OCI-LY1 (cell line): ENCODE measurements at regions not wholly inside any gene's neighbourhood (a gene's known extent, or its start where the extent isn't known, plus 50 kb on each side); places are given as distances from the start of the nearest gene placed in this dataset.

Source experiments
- H2AFZ ChIP-seq: fragments of 200-600 bp; sonication (generic), shearing (Covaris generic); 2 replicates; pipeline ENCODE4 v1.6.0; 2014; ENCODE audit warnings: antibody characterized with exemption, mild to moderate bottlenecking, low read length
- H3F3A ChIP-seq: fragments of 200-600 bp; sonication (generic), shearing (Covaris generic); 2 replicates; pipeline ENCODE4 v1.6.0; 2014; ENCODE audit warnings: mild to moderate bottlenecking, antibody characterized with exemption, low read length, moderate library complexity; ENCODE audit not compliant: insufficient read depth
- H3K27ac ChIP-seq: fragments of 200-600 bp; sonication (generic); 2 replicates; pipeline ENCODE4 v1.5.1; 2014; ENCODE audit warnings: low read length, mixed run types, mild to moderate bottlenecking, low read depth; ENCODE audit not compliant: poor library complexity, severe bottlenecking
- H3K27me3 ChIP-seq: fragments of 200-600 bp; sonication (generic); 2 replicates; pipeline ENCODE4 v1.6.0; 2014; ENCODE audit warnings: antibody characterized with exemption, mild to moderate bottlenecking, low read length, moderate library complexity; ENCODE audit not compliant: insufficient read depth
- H3K36me3 ChIP-seq: fragments of 200-600 bp; sonication (generic); 2 replicates; pipeline ENCODE4 v1.6.1; 2014; ENCODE audit warnings: mild to moderate bottlenecking, antibody characterized with exemption, low read length, moderate library complexity, mixed read lengths; ENCODE audit not compliant: insufficient read depth
- H3K4me1 ChIP-seq: fragments of 200-600 bp; sonication (generic); 2 replicates; pipeline ENCODE4 v1.5.1; 2014; ENCODE audit warnings: mild to moderate bottlenecking, low read length, moderate library complexity; ENCODE audit not compliant: insufficient read depth, severe bottlenecking
- H3K4me2 ChIP-seq: fragments of 200-600 bp; sonication (generic), shearing (Covaris generic); 2 replicates; pipeline ENCODE4 v1.6.1; 2014; ENCODE audit warnings: low read length
- H3K4me3 ChIP-seq: fragments of 200-600 bp; sonication (generic); 2 replicates; pipeline ENCODE4 v1.5.1; 2014; ENCODE audit warnings: low read length, low read depth, mild to moderate bottlenecking, mixed read lengths; ENCODE audit not compliant: poor library complexity, severe bottlenecking
- H3K79me2 ChIP-seq: fragments of 200-600 bp; shearing (Covaris generic); 2 replicates; pipeline ENCODE4 v1.6.1; 2016; ENCODE audit warnings: mixed run types, low read length, mixed read lengths; ENCODE audit not compliant: insufficient read depth
- H3K9ac ChIP-seq: fragments of 200-600 bp; sonication (generic), shearing (Covaris generic); 2 replicates; pipeline ENCODE4 v1.6.1; 2014; ENCODE audit warnings: mild to moderate bottlenecking, low read length, mixed read lengths
- H3K9me2 ChIP-seq: fragments of 200-600 bp; sonication (generic), shearing (Covaris generic); 2 replicates; pipeline ENCODE4 v1.6.1; 2014; ENCODE audit warnings: low read depth, mild to moderate bottlenecking, low read length, mixed read lengths
- H3K9me3 ChIP-seq: fragments of 200-600 bp; shearing (Covaris generic); 2 replicates; pipeline ENCODE4 v1.6.1; 2014; ENCODE audit warnings: low read length, mixed read lengths
- H4K20me1 ChIP-seq: fragments of 200-600 bp; sonication (generic), shearing (Covaris generic); 2 replicates; pipeline ENCODE4 v1.6.0; 2016; ENCODE audit warnings: mild to moderate bottlenecking, low read length; ENCODE audit not compliant: insufficient read depth
- EZH2 ChIP-seq: fragments of 200-600 bp; sonication (generic), shearing (Covaris generic); IDR thresholded peaks from 2 replicates; pipeline ENCODE4 v1.8.0; 2017; ENCODE audit warnings: borderline replicate concordance, mixed run types, mild to moderate bottlenecking, antibody characterized with exemption, low read length, moderate library complexity, mixed read lengths
- TF ChIP-seq, protein P1 (sequence below): fragments of 200-600 bp; sonication (generic), shearing (Covaris generic); IDR thresholded peaks from 2 replicates; pipeline ENCODE4 v1.5.1; 2017; ENCODE audit warnings: mild to moderate bottlenecking, antibody characterized with exemption, low read length, moderate library complexity, mixed read lengths

DNA sequence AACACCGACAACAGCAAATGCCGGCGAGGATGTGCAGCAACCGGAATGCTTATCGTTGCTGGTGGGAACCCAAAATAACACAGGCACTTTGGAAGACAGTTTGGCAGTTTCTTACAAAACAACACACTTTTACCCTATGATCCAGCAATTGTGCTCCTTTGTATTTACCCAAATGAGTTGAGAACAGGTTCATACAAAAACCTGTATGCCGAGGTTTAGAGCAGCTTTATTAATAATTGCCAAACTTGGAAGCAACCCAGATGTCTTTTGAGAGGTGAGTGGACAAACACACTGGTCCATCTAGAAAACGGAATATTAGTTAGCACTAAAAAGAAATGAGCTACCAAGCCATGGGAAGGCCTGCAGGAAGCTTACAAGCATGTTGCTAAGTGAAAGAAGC is 118.9 kb downstream of the CTTN start:
- H3K4me3 ChIP-seq, result no peak overlapping the region

DNA sequence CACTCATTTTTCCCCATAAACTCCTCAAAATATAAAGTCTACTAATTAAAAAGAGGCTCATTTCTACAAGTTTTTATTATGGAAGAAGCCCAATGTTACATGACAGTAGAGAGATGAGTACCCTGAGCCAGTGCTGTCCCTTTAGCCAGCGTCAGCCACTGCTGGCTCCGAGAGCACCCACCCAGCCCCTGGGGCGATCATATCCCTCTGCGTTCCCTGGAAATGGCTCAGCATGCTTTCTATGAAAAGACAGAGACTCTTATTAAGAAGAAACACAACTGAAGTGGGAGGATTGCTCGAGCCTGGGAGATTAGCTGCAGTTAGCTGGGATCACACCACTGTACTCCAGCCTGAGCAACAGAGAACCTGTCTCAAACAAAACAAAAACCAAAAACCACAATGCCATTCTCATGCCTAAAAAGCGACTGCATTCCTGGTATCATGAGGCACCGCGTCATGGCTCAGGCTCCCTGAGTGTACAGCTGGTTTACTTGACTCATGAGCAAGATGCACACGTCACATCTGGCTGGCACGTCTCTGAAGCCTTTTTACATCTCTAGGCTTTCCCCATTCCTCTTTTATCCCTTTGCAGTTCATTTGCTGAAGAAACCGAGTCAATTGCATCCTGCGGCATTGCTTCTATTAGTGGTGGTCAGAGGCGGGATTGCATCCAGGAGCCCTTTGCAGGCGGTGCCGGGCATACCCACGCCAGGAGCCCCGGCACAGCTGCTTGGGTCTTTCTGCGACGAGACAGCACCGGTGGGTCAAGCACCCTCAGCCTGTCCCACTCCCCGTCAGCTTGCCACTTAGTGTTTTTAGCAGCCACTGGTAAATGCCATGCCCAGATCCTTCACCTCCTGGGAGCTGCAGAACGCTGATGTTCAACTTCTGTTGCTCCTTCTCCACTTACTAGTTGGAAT is 119.9 kb downstream of the CTTN start:
- no peak overlapping the region for H2AFZ ChIP-seq
- H3K9me3 ChIP-seq, result 0 out of 2 replicates have a peak, but pooled peaks cover 2% of the 10 kb centered on the region
- no peaks in the 10 kb centered on the region for H3K79me2 ChIP-seq

More for the DNA sequence above, 118.9 kb downstream of the CTTN start:
- Histone ChIP-seq H3K36me3 (no peaks in the 10 kb centered on the region), H3K9ac (no peak overlapping the region), H3K27ac (no peak overlapping the region), H3K9me3 (peaks cover 13% of the 10 kb centered on the region), H4K20me1 (no peaks in the 10 kb centered on the region), H3K79me2 (no peaks in the 10 kb centered on the region), H3K27me3 (no peaks in the 10 kb centered on the region), H2AFZ (no peak overlapping the region), H3K4me2 (no peak overlapping the region), H3K9me2 (no peaks in the 10 kb centered on the region), H3K4me1 (no peaks in the 10 kb centered on the region), H3F3A (no peaks in the 10 kb centered on the region)
- TF ChIP-seq, protein P1, sequence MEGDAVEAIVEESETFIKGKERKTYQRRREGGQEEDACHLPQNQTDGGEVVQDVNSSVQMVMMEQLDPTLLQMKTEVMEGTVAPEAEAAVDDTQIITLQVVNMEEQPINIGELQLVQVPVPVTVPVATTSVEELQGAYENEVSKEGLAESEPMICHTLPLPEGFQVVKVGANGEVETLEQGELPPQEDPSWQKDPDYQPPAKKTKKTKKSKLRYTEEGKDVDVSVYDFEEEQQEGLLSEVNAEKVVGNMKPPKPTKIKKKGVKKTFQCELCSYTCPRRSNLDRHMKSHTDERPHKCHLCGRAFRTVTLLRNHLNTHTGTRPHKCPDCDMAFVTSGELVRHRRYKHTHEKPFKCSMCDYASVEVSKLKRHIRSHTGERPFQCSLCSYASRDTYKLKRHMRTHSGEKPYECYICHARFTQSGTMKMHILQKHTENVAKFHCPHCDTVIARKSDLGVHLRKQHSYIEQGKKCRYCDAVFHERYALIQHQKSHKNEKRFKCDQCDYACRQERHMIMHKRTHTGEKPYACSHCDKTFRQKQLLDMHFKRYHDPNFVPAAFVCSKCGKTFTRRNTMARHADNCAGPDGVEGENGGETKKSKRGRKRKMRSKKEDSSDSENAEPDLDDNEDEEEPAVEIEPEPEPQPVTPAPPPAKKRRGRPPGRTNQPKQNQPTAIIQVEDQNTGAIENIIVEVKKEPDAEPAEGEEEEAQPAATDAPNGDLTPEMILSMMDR, result no peak

DNA sequence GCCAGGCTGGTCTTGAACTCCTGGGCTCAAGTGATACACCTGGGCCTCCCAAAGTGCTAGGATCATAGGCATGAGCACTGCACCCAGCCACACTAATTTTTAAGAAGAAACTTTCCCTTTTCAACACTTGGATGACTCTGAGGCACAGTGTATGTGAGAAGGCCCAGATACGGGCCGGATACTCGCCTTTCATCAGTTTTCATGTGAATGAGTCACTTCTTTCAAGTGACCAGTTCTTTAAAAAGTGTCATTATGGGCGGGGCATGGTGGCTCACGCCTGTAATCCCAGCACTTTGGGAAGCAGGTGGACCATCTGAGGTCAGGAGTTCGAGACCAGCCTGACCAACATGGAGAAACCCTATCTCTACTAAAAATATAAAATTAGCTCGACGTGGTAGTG is 120.8 kb downstream of the CTTN start:
- H3K4me1 ChIP-seq, result no peaks in the 10 kb centered on the region
- H3K36me3 ChIP-seq, result no peaks in the 10 kb centered on the region
- H3K4me2 ChIP-seq, result no peak overlapping the region
- no peaks in the 10 kb centered on the region for H4K20me1 ChIP-seq
- no peak overlapping the region for H3K9ac ChIP-seq
- no peaks in the 10 kb centered on the region for H3F3A ChIP-seq
- no peak overlapping the region for H2AFZ ChIP-seq
- H3K4me3 ChIP-seq, result no peak overlapping the region
- TF ChIP-seq, protein P1, result no peak
- TF ChIP-seq EZH2, result no peak
- H3K9me3 ChIP-seq, result no peaks in the 10 kb centered on the region
- H3K27me3 ChIP-seq, result no peaks in the 10 kb centered on the region
- no peaks in the 10 kb centered on the region for H3K79me2 ChIP-seq
- H3K9me2 ChIP-seq, result no peaks in the 10 kb centered on the region
- no peak overlapping the region for H3K27ac ChIP-seq

More for the DNA sequence above, 119.9 kb downstream of the CTTN start:
- H3K36me3 ChIP-seq, result no peaks in the 10 kb centered on the region
- no peak overlapping the region for H3K9ac ChIP-seq
- no peaks in the 10 kb centered on the region for H3F3A ChIP-seq
- no peak overlapping the region for H3K27ac ChIP-seq
- H3K4me1 ChIP-seq, result no peaks in the 10 kb centered on the region
- no peak overlapping the region for H3K4me2 ChIP-seq
- H4K20me1 ChIP-seq, result no peaks in the 10 kb centered on the region
- no peaks in the 10 kb centered on the region for H3K9me2 ChIP-seq
- TF ChIP-seq, protein P1, result no peak
- TF ChIP-seq EZH2, result no peak
- no peaks in the 10 kb centered on the region for H3K27me3 ChIP-seq
- H3K4me3 ChIP-seq, result no peak overlapping the region
